Hematopoietic multipotent progenitor cell treated with erythropoietin and hydrocortisone succinate and interleukin-3 and kit ligand, for 4 days (in vitro differentiated cells): ENCODE measurements at regions not wholly inside any gene's neighbourhood (a gene's known extent, or its start where the extent isn't known, plus 50 kb on each side); places are given as distances from the start of the nearest gene placed in this dataset.

ENCODE experiments used
- DNase-seq: peaks from one replicate; pipeline ENCODE4 v3.0.0-alpha.2; 2015

- DNase-seq, result no peak
Measured at GRCh38 chr1:104733866-104734265, 984.2 kb downstream of the AMY1C start.

GRCh38 chr1:104745875-104746274 lies 996.2 kb downstream of the AMY1C start:
- no peak for DNase-seq

DNA sequence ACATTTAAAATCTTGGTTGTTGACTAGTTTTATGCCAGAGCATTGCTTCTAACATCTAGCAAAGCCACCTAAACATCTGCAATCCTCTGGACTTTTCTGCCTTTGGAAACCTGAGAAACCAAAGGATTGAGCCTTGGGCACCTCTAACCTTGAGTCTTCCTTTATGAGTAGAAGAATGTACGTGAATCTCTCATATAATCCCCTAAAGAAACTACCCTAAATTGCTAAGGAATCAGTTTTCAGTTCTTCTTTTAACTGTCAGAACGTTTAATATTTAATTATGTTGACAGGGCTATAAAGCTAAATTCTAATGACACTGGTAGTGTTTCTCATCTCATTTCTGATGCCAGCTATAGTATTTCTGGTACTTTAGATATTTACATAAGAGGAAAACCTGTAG lies 997.3 kb downstream of the AMY1C start:
- no peak for DNase-seq

- no peak for DNase-seq
Measured at GRCh38 chr1:104760017-104760416, 1010.3 kb downstream of the AMY1C start.

DNA sequence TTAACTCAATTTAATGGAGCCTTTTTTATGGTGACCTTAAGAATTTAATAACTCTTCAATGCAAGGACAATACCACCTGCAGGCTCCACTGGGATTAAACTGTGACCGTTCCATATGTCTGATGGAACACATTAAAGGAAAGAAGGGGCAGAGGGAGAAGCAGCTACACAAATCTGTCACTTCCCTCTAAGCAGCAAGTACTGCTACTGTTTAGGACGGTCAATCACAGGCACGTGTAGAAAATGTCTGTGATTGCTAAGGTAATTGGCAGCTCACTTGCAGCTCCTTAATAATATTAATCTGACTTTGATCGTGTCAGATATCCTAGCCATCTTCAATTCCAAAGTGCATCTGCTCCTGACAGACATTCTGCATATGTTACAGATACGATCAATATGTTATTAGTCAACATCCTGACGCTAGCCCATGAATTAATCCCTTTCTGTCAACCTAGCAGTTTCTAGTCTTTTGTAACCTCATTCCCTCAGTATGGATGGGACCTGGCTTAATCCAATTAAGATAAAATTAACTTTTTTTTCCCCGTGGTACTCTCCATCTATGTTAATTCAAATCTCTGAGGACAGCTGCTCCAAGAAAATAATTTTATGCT lies 1012.4 kb downstream of the AMY1C start:
- DNase-seq, result no peak

- DNase-seq, result no peak
Measured at GRCh38 chr1:104765085-104765484, 1015.4 kb downstream of the AMY1C start.

DNA sequence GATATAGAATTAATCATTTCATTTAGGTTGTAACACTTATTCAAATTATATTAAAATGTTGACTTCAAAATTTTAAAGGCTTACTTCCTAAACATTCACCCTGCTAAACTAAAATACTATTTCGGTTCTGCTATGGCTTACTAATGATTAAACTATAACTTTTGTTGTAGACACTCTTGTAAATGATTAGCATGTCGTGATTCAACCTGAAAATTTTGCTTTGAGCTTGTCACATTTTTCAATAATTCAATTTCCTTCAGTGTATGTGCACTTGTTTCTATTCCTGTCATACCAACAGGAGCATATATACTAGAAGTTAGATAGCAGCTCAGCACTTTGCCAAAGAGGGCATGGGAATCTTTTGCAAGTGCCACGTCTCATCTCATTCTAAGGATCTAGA lies 1018.8 kb downstream of the AMY1C start:
- DNase-seq, result no peak

DNA sequence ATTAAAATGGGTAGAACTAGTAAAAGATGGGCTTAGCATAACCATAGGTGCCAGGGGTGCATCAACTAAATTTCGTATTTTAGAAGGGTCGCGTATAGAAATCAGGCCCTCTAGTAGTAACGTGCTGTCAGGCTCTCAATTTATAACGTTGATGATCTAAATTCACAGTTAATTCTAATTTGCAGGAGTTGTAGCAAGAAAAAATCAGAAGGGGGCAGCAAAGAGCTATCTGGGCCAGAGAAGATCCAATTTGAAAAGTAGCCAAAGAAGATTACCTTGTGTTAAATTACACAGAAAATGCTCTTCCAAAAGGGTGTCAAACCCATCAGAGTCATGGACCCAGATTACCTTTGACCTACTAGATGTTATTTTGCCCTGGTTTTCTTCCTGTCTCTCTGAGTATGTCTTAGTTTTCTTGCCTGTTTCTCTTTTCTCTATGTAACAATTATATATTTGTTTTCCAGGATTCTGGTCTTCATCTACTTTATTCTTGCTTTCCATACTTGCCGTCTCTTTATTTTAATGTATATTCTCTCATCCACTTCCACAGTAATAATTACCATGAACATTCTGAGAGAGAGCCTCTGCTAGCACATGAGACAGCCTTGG lies 1030.9 kb downstream of the AMY1C start:
- peak; percentile 59 for DNase-seq

- DNase-seq, result no peak
Measured at GRCh38 chr1:104785575-104786187, 1036.0 kb downstream of the AMY1C start.

DNA sequence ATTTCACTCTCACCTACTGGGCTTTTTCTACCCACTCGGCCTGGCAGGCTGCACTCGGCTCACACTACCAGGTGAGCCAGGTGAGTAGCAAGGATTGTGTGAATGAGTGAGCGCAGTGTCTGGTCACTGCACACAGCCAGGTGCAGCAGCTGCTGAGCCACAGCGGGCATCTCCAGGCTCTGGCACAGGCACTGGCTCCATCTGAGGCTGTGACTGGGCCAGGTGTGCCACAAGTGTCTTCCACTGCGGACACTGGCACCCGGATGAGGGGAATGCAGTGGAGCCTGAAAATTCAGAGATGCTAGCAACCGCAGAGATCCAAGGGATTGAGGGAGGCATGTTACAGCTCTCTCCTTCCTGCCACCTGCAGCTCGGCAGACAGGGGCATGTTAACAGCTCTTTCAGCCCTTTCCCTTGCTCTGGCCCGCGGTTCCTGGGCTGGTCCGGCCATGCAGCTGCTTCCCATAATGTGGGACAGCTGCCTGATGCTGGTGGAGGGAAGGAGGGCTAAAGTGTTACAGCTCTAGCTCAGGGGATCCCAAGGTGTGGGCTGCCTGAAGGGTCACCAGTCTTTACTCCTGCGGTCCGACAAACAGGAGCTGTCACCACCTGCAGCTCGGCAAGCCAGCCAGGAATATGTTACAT lies 1038.3 kb downstream of the AMY1C start:
- no peak for DNase-seq

- no peak for DNase-seq
Measured at GRCh38 chr1:104791030-104791429, 1041.3 kb downstream of the AMY1C start.

DNA sequence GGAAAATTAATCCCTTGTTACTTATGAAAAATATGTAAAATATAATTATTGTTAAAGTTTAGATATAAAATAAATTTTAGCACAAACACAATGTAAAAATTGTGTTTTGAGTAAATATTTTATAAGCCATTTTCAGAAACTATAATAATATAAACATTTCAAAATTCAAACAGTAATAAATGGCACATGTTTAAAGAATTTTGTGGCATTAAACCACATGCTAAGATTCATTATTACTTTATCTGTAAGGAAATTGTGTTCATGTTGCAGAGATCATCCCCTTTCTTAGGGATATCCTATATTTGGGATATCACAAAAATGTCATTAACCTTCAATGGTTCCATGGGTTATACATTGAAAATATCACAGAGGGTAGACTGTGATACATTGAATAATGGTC lies 1044.3 kb downstream of the AMY1C start:
- DNase-seq, result no peak

GRCh38 chr1:104795931-104796330 lies 1046.2 kb downstream of the AMY1C start:
- DNase-seq, result no peak

DNA sequence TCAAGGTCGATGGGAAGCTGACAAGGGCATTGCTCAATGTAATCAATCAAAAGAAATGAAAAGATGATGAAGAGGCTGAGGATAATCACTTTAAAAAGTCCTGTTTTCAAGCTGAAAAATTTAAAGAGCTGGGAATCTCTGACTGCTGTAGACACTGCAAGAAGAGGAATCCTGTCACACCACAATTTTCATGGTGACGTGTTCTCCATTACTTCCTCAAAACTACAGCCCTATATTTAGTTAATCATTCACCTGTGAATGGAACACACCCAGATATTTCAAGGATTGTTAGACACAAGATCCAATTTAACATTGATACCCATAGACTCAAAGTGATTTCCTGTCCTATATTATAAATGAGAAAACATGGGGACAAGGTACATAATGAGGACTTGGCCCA lies 1048.3 kb downstream of the AMY1C start:
- DNase-seq, result no peak

DNA sequence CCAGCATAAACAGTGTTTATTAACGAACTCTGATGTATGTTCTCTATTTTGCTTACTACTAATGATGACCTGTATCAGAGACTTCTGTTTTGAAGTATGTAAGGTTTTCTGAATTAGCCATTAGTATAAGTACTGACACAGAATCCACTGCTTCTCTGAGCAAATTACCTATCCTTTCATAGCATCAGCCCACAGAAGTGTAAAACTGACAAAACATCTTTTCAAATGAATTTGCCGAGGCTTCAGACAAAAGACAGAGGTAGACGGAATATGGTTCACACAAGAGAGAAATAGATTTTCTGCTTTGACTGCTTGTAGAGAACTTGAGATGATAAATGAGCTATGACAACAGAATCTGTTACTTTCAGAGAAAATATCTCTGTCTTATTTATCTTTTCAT lies 1051.6 kb downstream of the AMY1C start:
- no peak for DNase-seq

DNA sequence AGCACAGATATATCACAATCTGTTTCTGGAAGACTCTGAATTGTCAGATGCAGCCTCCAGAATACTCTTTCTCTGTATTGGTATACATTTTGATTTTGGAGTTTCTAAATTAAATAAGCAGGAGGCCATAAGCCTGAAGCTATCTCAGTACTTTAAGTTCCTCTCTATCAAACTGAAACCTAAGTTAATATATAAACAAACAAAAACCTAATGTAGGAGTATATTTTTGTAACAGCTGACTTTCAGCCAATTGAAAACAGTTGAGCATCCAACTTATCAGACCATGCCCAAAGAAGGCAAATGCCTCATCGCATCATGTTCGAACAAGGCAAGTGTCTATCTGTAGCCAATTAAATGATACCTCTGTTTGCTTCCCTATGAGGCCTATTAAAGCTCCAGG lies 1054.4 kb downstream of the AMY1C start:
- no peak for DNase-seq

GRCh38 chr1:104807590-104807989 lies 1057.9 kb downstream of the AMY1C start:
- DNase-seq, result no peak

GRCh38 chr1:104825401-104825800 lies 1075.7 kb downstream of the AMY1C start:
- no peak for DNase-seq

- no peak for DNase-seq
Measured at GRCh38 chr1:104830534-104830933, 1080.8 kb downstream of the AMY1C start.

DNA sequence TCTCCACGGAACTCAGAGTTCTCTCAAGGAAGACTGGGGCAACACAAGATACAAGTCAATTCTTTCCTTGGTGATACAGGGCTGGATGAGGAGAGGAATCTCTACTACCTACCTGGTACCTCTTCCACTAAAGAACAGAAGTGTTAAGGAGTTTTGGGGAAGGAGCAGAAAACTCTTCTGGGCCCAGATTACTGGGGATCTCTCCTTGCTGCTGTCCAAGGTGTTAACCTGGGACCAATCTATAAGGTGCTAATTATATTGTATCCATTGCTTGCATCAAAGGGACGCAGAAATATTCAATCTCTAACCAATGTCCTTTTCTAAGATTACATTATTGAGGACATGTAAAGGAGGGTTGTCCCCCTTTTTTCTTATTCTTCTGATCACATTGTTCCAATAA lies 1102.5 kb downstream of the AMY1C start:
- DNase-seq, result no peak

- DNase-seq, result no peak
Measured at GRCh38 chr1:104853276-104853675, 1103.6 kb downstream of the AMY1C start.

GRCh38 chr1:104854529-104854928 lies 1104.8 kb downstream of the AMY1C start:
- DNase-seq, result no peak

DNA sequence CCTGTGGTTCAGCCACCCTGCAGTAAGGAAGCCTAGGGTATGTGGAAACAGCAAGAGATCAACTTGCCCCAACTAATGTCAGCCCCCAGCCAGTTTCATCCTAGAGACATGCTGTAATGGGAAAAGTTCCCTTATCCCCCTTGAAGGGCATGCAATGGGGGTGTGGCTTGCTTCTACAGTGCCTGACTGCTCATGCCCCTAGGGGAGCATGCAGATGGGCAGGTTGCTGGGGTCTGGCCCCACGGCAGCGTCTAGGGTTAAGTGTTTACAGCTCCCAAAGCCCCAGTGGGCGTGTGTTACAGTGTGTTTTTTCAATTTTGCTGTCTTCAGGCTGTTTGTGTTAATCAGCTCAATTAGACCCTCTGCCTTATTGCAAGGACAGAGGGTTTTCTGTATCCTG lies 1105.9 kb downstream of the AMY1C start:
- no peak for DNase-seq

GRCh38 chr1:104856091-104856490 lies 1106.4 kb downstream of the AMY1C start:
- DNase-seq, result no peak
